Amygdala (tissue), 56 donors: ENCODE measurements at regions not wholly inside any gene's neighbourhood (a gene's known extent, or its start where the extent isn't known, plus 50 kb on each side); places are given as distances from the start of the nearest gene placed in this dataset.
"Not testable (repeated sequence)": the region's sequence is repeated elsewhere in the genome, so short reads cannot be mapped to it uniquely, and the experiment has no call there.

Source experiments
- DNase-seq, 56 donors: peaks; one replicate each; lab custom pipeline; 2025; lab: John Stamatoyannopoulos, UW

DNA sequence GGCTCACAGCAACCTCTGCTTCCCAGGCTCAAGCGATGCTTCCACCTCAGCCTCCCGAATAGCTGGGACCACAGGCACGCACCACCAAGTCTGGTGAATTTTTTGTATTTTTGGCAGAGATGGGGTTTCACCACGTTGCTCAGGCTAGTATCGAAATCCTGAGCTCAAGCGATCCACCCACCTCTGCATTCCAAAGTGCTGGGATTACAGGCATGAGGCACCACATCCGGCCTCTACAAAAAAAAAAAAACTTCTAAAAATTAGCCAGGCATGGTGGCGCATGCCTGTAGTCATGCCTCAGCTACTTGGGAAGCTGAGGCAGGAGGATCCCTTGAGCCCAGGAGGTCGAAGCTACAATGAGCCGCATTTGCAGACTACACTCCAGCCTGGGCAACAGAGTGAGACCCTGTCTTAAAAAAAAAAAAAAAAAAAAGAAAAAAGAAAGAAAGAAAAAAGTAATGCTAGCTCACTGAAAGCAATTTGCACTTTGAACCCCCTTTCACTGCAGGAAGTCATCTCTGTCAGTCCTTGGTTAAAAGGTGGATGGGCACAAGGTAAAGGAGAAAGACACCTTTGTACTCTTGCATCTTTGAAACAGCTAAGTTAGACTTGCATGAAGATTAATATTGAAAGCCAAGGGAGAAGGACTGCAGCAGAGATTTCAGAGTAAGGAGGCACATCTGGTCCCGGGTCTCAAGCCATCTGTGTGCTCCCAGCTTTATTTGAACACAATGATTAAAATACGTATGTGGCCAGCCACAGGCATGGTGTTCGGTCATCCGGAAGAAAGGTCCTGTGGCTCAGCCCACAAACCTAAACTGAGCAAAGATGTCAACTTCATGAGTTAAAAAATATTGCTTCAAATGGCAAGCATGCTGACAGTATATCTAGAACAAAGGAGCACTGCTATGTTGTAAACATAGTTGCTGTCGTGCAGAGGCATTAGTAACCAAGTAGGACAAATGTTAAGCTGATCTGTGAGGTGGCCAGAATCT, 103.8 kb upstream of the HMGA2 start:
- DNase-seq = no peak

DNA sequence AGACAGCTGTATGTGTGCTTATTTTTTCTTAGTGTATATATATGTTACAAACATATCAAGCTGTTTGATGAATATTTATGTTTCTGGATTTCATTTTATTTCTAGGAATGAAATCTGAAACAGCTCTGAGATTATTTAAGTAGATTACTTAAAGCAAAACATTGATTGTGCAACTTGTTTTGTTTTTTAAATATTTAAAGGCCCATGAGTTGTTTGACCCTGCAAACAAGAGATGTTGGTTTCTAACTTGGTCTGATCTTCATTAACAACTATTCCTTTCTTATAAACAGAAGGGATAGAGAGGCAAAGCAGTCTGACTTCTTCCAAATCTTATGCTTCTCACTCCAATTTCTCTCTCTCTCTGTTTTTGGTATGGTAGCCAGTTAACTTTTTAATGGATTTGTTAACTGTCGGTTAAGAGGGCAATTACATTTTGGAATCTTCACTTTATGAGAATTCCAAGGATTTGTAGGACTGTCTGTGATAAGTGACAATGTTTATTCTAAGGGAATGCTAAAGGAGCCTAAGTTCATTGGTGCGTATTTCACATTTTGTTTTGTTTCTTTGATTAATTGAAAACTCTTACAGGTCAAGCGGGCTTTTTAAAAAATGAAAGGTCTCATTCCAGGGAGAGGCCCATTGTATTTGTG, 102.6 kb upstream of the HMGA2 start:
- DNase-seq = no peak

DNA sequence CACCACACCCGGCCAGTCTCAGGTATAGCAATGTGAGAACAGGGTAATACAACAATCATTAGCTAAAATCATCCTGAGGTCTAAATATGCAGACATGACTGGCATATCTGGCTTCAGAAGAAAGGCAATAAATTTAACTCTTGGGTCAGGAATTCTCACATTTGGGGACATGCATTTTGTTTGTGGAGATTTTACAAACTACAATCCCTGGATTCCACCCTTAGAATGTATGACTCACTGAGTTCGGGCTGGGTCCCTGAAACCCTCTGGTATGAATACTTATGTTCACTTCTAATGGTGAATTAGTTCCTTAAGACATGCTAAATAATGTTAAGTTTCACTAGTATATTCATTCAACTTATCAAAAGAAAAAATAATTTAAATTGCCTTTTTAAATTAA, 98.9 kb upstream of the HMGA2 start:
- DNase-seq = no peak

DNA sequence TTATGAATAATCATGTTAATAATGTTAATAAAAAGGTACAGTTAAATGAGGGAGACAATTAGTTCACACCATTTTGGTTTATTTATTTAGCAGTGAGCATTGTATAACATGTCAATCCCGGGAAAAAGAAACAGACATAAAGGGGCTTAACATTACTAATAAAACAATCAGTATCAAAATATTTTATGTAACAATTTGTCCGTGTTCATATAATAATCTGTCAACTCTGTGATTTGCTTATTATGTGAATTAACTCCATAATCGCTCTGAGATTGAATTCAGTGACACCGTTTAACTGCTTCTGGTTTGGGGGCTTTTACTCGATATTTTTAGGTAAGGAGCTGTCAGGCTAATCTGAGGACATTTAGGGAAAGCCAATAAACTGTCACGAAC, 95.8 kb upstream of the HMGA2 start:
- DNase-seq = no peak

DNA sequence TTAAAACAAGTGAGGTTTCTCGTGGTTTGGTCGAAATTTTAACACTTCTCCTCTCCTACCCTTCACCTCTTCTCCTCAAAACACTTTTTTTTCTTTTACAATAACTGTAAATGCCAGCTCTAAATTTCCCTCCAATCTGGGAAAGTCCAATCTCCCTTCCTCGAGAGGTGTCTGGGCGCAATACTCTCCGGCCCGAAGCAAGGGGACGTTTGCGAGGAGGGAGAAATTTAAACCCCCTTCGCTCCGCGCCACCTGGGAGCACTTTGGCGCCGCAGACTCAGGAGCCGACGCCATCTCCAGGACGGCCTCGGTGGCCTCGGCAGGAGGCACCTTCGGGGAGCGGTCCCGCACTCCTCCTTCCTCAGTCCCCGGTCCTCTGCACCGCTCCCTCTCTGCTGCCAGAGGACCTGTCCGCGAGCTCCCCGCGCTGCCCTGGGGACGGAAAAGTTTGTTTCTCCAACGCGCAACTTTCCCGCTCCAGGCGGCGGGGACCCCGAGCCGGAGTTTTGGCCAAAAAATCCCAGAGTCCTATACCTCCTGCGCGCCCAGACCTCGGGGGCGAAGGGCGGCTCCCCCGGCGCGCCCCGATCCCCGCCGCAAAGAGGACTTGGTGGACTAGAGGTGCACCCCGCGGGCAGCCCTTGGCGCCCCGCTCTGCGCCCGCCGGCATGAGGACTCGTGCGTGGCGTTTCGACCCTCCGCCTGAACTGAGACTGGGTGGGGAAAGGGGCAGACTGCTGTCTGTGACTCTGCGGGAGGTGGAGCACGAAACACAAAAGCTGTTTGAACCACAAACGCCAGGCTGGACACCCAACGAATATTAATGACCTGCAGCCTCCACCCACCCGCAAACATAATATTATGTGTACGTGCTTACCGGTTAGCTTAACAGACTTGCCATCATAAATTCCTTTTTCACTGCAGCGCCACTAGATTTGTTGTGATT, 95.2 kb upstream of the HMGA2 start:
- no peak for DNase-seq

DNA sequence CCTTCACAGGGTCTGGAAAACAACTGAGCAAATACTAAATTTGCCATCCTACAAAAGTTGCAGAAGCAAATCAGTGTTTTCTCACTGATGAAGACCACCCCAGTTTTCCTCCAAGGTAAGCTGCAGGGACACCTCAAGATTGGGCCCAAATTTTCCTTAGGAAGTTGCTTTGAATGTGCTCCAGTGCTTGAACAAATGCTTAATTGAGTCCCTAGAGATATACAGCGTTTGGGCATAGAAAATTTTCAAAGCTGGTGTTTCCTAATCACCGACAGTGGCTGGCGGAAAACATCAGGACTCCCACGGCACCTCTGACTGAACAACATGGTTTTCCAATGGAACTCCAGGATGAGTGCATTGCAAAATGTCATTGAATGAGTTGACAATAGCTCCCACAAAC, 92.5 kb upstream of the HMGA2 start:
- no peak for DNase-seq

DNA sequence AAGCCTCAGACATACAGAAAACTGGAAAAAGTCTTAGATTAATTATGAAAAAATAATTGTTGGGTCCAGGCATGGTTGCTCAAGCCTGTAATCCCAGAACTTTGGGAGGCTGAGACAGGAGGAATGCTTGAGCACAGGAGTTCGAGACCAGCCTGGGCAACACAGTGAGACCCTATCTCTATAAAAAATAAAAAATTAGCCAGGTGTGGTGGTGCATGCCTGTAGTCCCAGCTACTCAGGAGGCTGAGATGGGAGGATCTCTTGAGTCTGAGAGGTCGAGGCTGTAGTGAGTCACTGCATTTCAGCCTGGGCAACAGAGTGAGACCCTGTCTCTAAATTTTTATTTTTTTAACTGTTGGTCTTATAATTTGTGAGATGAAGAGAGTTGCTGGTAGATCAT, 90.6 kb upstream of the HMGA2 start:
- DNase-seq = not testable (repeated sequence)

DNA sequence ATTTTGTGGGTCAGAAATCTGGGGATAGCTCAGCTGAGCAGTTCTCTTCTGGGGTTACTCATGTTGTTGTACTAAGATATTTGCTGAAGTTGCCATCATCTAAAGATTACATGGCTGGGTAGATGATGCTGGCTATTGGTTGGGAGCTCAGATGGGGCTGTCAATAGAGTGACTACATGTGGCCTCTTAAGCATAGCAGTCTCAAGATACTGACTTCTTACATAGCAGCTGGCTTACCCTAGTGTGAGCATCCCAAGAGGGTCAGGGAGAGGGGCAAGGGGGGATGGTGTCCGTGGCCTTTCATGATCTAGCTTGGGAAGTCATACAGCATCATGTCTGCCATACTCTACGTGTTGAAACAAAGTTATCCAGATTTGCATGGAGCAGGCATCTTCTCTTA, 90.1 kb upstream of the HMGA2 start:
- no peak for DNase-seq

DNA sequence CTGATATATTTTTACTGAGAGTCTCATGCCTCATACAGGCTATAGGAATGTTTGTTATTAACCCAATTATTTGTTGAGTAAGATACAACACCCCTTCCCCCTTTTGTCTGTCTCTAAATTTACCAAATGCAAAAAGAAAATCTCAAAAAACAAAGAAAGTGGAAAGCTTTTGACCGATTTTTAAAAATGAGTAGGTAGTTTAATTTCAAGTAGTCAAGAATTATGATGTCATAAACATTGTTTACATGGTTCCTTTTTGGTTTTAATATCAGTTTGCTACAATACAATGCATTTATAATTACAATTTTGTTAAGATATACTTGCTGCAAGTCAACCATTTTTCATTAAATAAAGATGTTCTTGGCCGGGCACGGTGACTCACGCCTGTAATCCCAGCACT, 84.7 kb upstream of the HMGA2 start:
- DNase-seq = no peak

DNA sequence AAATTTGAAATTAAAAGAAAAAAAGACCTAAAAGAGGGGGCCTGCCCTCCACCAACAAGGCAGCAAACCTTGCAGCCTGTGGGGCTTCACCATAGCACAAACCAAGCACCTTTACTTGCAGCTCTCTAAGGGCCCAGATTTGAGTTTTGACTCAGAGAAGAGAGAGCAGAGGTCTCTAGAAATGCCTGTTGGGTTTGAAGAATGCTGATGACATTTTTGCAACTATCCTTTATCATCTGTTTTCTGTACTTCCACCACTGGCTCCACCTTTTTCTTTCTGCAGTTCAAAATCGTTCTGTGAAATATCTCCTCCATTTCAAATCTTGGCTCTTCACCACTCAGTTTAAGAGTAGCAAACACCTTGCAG, 83.8 kb upstream of the HMGA2 start:
- no peak for DNase-seq

DNA sequence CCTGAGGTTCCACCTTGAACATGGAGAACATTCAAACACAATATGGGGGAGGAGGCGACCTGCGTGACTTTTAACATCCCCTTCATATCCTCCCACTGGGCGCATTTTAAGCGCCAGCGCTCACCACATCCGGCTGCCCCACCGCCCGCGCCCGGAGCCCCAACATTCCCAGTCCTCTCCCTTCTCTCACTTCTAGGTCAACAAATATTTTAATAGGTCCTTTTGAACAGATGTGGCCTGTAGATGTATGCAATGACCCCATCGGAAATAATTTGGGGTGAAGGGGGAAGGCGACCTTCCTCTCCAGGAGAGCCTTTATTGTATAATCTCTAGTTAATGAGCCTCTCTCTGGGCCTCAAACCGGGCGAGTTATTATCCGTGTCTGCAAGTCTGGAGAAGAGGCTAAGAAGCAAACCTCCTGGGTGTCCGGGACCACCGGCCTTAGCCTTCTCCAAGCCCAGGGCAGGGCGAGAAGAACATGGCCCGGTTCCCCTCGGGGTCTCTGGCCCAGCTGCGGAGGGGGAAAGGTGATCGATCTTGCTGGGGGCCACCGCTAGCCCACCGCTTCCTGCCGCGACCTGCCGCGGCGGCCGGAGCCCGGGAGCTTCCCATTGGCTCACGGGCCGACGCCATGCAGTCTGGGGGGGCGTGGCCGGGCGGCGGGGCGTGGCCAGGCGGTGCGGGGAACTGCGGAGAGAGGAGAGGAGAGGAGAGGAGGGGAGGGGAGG, 83.2 kb upstream of the HMGA2 start:
- DNase-seq = peak in 29 of 56 donors; percentile 3 to 56 (median 24)

DNA sequence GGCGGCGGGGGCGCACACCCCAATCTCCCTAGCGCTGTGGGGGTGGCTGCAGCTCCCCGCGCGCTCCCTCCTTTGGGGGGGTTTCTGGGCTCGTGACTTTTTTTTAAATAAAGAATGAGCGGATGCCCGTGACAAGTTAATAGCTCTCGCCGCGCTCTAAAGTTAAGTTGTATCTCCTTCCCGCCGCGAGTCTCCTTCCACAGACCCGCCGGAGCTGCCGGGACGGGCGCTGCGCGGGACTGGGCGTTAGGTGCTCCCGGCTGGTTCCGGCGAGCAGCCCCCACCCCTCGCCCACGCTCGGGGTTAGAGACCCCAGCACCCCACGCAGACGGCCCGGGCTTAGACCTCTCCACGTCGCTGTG, 82.6 kb upstream of the HMGA2 start:
- DNase-seq = peak in 5 of 56 donors; percentile 2 to 45 (median 17)

DNA sequence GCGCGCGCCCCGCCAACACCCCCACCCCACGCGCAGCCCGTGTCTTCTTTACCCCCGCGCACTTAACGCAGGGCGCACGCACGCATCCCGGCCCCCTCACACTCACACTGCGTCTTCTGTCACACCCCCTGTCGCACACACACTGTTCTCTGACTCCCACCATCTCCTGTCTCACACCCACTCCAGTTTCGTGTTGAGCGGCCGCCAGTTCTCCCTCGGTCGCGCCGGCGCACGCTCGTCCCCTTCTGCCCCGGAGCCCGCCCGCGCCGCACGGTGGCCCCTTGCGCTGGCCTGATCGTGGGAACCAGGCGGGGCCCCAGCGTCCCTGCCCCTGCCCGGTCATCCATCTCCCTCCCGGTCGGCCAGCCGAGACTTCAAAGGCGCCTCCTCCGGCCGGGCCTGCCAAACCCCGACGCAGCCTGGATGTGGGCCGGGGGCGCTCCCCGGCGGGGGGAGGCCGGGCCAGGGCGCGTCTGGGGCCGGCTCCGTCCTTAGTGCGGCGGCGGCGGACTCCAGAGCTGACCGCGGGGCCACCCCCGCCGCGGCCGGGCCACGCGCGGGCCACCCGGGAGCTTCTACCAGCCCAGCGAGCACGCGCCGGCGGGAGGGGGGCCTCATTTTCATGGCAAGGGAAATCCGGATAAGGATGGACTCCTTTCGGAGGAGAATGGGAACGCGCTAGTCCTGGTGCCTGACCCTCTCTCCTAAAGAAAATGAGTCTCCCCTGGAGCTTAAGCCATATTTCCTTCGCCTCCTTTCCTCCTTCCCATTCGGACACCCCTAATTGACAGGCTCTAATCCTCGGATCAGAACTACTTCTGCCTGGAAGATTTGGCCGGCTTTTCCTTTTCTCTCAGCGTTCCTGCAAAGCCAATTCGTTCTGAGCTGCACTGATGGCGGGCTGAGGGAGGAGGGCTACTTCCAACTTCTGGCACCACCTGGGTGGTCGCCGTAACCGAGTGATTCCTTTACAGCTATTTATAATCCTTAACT, 82.0 kb upstream of the HMGA2 start:
- peak in 17 of 56 donors; percentile 5 to 43 (median 14) for DNase-seq

DNA sequence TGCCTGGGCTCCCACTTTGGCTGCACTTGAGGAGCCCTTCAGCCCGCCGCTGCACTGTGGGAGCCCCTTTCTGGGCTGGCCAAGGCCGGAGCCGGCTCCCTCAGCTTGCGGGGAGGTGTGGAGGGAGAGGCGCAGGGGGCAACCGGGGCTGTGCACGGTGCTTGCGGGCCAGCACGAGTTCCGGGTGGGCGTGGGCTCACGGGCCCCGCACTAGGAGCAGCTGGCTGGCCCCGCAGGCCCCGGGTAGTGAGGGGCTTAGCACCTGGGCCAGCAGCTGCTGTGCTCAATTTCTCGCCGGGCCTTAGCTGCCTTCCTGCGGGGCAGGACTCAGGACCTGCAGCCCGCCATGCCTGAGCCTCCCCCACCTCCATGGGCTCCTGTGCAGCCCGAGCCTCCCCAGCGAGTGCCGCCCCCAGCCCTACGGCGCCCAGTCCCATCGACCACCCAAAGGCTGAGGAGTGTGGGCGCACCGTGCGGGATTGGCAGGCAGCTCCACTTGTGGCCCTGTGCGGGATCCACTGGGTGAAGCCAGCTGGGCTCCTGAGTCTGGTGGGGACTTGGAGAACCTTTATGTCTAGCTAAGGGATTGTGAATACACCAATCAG, 79.9 kb upstream of the HMGA2 start:
- DNase-seq = not testable (repeated sequence)

DNA sequence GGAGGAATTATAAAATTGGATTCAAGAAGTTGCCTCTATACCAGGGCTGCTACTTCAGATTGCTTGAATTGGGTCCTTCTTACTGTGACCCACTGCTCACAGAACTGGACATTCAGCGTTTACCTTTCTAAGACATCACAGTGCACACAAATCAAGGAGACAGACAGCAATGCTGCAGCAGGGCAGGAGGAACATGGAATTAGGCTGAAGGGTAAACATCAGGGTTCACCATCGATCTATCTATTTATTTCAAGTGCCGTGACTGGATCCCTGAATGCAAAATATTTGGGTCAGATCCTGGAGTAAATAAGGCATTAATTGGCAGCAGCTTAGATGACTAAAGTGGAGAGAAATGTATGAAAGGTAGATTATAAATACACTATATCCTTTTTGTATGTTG, 76.9 kb upstream of the HMGA2 start:
- no peak for DNase-seq

DNA sequence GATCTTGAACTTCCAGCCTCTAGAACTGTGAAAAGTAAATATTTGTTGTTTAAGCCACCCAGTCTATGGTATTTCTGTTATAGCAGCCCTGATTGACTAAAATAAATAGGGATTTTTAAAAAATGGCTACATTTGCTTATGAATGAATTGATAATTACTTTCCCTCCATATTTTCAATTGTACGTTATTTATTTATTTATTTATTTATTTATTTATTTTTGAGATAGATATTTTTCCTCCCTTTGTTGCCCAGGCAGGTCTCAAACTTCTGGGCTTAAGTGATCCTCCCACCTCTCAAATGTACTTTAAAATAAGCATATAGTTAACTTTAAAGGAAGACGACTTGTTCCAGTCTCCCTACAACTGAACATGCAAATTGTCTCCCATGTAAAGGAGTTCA, 76.0 kb upstream of the HMGA2 start:
- no peak for DNase-seq

DNA sequence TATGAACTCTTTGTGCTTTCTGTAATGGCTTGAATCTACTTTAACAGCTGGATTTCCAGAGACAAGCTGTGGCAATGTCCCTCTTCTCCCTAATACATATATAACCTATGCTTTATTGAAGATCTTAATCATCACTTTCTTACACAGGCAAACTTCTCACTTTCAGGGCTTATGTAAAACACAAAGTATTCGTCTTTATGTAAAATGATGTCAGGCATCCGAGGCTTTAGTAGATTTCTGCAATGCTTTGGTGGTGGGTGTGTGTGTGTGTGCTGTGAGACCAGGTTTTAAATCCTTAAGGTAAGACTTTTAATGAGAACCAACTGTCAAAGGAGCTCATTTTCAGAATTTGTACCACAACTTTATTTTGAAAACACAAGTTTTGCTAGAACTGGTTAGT, 70.0 kb upstream of the HMGA2 start:
- DNase-seq = no peak

DNA sequence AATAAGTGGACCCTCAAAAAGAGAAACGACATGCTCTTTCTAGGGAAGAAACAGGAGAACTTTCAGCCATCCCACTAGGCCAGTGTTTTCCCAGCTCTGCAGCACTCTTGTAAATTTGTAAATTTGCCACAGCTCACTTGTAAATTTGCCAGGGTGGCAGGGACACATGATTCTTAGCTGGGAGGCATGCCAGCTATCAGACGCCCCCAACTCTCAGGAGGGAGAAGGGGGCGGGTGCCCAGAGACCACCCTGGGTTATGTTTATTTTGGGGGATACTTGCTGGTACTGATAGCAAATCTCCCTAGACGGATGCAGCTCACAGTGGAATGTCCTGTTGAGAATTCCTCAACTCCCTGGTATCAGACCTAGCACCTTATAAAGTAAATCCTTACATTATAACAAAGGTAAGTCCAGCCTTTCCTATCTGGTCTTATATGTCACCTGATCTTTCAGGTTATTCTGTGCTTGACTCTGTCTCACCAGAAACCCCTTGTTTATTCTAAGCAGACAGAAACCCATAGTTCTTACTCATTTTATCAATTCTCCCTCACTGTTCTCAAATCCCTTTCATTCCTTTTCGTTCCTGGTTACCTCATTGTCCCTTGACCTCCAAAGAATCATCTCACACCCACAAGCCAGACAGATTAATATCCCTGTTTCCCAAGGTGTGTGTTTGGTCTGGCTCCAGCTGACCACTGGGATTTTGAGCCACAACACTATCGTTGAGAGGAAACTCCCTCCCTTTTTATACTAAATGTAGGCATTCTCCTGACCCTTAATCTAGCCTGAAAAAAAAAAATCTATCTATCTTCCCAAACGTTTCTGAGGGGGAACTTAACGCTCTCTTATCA, 69.3 kb upstream of the HMGA2 start:
- DNase-seq = no peak
